ENCODE measurements at regions not wholly inside any gene's neighbourhood (a gene's known extent, or its start where the extent isn't known, plus 50 kb on each side); places are given as distances from the start of the nearest gene placed in this dataset.
"Not testable (repeated sequence)": the region's sequence is repeated elsewhere in the genome, so short reads cannot be mapped to it uniquely, and the experiment has no call there.

GRCh38 chr11:33455867-33456463, 198.8 kb downstream of the HIPK3 start:
- DNase-seq, result no peak

- no peak for DNase-seq
Measured at GRCh38 chr11:33454264-33454663, 197.1 kb downstream of the HIPK3 start.

- DNase-seq, result no peak
Measured at GRCh38 chr11:33452836-33453624, 195.8 kb downstream of the HIPK3 start.

DNA sequence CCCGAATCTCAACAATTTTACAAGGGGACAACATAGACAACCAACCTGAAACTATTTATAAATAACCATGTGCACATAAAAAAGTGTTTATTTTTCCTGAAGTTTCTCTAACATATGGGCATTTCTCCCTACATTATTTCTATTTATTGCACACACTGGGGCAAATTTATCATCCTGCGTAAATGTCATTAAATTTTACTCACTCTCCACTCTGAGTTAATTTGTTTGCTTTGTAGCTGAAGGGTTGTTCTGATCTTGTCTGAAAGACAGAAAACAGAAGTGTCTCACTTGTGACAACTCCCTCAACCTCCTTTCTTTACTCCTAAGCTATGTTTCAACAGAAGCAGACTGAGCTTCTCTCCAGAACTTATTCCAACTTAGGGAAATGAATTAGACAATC, 194.2 kb downstream of the HIPK3 start:
- no peak for DNase-seq

DNA sequence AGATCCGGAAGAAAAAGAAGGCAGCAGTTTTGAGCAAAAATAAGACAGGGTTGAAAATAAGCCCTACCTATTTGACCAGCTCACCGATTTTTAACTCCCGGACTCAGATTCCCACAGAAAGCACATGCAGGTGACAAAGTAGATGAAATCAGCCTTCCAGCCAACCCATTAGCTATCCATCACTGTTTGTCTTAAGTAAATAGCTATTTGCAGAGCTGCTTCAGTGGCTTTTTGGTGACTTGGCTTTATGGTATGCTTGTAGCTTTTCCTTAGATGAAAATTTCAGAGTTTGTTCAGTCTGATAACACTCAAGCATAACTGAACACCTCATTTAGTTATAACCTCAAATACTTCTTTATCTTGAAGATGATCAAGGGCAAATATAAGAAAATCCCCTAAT, 192.6 kb downstream of the HIPK3 start:
- DNase-seq, result no peak

DNA sequence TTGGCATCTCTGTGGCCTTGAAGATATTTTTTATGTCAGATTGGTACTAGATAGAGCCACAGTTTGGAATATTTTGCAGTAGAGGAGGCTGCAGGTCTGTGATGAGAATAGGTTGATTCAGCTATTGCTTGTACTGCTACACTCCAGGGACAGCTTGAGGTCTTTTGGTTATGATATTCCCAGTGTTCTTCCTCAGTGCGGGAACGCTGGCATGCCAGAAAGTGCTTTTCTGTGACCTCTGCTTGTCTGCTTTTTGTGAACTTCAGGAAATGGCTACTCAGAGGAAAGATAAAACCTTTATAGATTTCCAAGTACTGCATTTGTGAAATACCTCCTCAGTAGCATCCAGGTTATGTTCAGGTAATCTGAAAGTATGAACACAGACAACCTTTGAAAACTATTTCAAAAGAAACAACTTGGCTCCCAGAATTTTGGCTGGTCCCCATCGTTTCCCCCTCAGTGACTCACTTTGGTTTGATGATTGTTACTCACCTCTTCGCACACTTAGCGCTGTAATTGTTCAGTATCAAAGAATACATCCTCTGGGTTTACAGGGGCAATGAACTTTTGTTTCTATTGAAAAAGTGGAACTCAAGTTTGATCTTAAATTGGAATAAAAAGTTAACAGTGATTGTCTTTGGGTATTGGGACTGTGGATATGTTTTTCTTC, 191.4 kb downstream of the HIPK3 start:
- DNase-seq, result no peak

DNA sequence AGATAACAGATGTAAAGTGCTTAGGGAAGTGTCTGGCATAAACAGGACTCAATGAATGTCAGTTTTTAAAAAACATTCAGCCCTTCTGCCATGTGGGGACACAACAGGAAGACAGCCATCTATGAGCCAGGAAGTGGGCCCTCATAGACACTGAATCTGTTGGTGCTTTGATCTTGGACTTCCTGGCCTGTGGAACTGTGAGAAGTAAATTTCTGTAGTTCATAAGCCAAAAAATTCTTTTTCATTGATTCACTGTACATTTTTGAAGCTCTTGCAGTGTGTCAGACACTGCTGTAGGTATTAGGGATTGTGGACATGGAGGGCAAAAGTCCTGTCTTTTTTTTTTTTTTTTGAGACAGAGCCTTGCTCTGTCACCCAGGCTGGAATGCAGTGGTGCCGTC, 188.6 kb downstream of the HIPK3 start:
- DNase-seq, result no peak

DNA sequence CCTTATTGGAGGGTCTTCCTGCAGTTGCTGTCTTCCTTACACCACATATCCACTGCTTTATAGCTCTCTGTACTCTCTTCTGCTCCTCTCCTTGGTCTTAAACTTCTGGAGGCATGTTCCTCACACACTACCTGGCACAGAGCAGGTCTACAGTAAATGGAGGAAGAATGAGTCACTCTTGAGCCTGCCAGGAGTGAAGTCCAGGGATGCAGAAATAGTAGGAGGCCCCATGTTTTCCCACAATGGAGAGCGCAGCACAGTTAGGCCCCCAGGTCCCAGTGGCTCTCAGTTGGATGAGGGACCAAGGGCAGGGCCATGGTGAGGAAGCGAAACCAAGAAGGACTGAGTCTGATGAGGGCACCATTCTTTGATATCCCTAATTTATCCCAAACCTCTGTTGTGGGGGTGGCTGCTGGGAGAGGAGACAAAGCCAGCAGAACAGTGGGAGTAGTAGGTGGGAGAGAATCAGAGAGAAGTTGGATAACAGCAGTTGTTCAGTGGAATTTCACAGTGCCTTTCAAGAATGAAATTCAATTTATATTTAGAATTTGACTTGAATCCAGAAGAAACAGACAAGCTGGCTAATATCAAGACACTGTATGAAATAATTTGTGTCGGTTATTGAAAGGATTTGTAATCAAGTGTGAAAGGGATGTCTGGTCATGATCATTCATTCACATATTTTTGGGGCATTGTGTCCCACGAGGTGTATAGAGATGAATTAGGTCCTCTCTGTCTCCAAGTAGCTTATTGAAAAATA, 187.8 kb downstream of the HIPK3 start:
- no peak for DNase-seq

- no peak for DNase-seq
Measured at GRCh38 chr11:33443684-33444083, 186.5 kb downstream of the HIPK3 start.

GRCh38 chr11:33438301-33438700, 181.1 kb downstream of the HIPK3 start:
- DNase-seq, result no peak

DNA sequence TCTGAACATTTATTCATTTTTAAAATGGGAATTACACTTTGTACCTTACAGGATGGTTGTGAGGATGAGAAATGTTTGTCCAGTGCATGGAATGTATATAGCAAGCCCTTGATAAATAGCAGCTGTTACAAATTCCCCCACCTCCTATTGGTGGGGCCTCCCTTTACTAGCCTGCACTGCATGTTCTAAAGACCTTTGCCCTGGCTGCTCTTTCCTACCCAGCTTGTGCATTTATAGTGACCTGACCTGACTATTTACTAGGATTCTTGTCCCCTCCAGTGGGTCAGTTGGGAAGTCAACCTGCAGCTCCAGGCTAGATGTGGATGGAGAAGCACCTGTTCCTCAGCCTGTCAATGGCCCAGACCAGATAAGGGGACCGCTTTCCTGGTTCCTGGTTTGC, 180.3 kb downstream of the HIPK3 start:
- no peak for DNase-seq

GRCh38 chr11:33435216-33435615, 178.0 kb downstream of the HIPK3 start:
- no peak for DNase-seq

DNA sequence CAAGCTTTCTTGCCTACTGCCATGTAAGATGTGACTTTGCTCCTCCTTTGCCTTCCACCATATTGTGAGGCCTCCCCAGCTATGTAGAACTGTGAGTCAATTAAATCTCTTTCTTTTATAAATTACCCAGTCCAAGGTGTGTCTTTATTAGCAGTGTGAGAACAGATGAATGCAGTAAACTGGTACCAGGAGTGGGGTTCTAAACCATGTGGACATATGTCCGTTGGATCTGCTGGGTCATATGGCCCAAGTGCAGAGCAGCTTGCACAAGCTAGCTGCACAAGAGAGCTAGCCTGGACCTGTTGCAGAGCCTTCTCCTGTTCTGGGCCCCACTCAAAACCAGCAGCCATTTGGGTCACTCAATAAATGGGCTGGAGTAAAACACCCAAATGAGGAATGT, 177.1 kb downstream of the HIPK3 start:
- no peak for DNase-seq

DNA sequence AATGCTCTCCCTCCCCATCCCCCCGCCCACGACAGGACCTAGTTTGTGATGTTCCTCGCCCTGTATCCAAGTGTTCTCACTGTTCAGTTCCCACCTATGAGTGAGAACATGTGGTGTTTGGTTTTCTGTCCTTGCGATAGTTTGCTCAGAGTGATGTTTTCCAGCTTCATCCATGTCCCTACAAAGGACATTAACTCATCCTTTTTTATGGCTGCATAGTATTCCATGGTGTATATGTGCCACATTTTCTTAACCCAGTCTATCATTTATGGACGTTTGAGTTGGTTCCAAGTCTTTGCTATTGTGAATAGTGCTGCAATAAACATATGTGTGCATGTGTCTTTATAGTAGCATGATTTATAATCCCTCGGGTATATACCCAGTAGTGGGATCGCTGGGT, 171.3 kb downstream of the HIPK3 start:
- not testable (repeated sequence) for DNase-seq

DNA sequence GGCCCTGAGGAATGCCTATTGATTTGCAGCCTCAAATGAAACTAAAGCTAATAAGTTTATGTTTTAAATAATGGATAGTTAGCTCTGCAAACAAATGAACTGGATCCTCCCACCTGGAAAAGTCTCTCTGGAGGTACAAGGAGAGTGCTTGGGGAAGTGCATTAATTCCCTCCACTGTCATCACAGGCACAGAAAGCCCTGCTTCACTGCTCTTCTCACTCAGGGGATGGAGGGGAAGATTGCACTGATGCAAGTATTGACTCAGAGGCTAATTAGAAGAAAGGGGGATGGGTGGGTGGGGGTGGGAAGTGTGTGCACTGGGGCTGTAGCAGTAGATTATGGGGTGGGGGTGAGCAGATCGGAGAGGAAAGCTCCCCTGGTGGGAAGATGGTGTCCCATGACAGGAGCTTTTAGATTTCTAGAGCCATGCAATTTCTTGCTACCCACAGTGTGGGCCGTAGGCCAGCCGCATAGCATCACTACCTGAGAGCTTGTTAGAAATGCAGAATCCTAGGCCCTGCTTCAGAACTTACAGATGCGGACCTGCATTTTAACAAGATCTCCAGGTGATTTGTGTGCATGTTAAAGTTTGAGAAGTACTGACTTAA, 163.9 kb downstream of the HIPK3 start:
- no peak for DNase-seq

DNA sequence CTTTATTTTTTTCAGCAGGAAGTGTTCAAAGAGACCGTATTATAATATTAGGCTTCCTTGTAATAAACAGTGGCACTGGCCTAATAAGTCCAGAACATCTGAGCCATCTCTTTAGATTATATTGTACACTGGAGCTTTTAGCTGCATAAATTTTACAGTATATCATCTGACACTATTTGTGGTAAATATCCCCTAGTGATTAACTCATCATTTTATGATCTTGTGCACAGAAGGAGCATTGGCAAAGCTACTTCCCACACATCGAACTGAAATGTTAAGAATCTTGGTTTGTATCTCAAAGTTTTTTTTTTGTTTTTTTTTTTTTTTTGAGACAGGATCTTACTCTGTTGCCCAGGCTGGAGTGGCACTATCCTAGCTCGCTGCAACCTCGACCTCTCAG, 162.7 kb downstream of the HIPK3 start:
- DNase-seq, result no peak

DNA sequence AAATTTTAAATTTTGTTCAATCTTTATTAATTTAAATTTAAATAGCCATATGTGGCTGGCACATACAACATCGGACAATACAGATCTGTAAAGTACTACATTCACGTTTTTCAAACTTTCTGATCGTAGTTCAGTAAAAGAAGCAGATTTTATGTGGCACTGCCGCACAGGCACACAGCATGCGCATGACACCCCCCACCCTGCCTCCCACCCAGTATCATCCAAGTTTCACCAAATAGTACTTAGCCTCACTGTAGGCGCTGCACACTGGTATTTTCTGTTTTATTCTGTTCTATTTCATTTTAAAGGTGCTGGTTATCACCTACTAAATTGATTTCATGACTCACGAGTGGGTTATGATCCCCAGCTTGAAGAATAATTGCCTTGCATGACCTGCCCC, 159.9 kb downstream of the HIPK3 start:
- no peak for DNase-seq

GRCh38 chr11:33413301-33413700, 156.1 kb downstream of the HIPK3 start:
- no peak for DNase-seq

- no peak for DNase-seq
Measured at GRCh38 chr11:33412241-33412640, 155.1 kb downstream of the HIPK3 start.

DNA sequence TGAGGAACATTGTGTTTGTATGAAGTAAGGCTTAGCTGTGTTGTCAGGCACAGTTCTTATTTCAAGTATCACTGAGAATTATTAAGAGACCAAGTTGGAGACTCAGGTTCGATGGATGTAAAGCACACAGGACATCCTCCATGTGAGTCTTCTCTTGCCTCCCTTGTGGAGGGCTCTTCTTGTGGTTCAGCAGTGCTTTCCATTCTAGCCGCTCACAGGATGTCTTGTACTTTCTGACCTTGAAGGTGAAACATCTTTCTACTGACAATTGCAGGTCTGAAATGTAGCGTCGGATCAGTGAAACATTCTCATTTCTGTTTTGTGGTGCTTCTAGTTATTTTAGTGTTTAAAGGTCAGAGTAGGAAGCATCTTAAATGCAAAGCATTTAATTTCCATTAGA, 154.6 kb downstream of the HIPK3 start:
- DNase-seq, result no peak

DNA sequence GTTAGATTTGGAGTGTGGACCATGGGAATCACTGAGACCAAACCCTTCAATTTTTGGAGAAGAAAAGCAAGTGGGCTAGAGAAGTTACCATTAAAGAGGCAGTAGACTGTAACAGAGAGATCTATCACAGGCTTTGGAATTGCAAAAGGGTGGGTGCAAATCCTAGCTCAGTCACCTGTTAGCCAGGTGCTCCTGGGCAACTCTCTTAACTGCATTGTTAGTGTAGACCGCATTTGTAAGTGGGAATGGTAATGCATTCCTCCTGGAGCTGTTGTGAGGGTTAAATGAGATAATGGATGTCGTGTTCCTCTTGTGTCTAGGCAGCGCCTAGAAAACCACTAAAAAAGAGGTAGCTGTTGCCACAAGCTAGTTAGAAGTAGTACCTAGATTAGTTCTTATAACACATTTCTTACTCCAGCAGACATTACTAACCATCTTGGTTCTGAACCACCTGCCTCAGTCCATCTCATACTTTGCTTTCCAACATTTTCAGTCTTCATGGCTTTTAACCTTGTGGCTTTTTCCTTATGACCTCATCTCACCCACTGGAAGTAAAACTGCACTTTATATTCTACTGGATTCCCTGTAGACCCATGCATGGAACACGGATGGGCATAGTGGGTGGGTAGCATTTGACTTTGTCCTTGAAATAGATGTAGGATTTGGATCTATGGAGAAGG, 153.0 kb downstream of the HIPK3 start:
- no peak for DNase-seq

Data from CD4-positive, alpha-beta T cell treated with Interleukin-17A for 4 hours (primary cell).